ENCODE measurements at regions not wholly inside any gene's neighbourhood (a gene's known extent, or its start where the extent isn't known, plus 50 kb on each side); places are given as distances from the start of the nearest gene placed in this dataset.

DNA sequence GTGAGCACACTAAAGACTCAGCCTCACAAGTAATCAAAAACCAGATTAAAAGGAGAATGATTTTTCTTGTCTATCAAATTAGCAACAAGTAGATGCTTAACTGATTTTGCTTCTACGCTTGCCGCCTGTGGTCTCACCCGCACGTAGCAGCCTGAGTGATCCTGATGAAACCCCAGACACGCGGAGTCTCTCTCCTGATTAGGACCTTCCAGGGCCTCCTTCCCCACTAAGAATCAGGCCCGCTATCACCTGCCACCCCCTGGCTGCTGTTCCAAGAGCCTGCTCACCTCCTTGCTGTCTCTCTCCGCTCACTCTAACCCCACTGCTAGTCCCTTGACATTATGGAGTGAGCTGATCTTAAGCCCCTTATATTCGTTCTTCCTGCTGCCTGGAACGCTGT, 325.9 kb upstream of the NRP1 start:
- TF ChIP-seq POLR2AphosphoS5 (IDR thresholded peaks at IDR 0.05; ENCODE audit: low read depth, low read length) (no peak), TAF1 (IDR thresholded peaks at IDR 0.05; ENCODE audit: borderline replicate concordance, low read depth, low read length) (no peak)
